OCI-LY3 (cell line): ENCODE measurements at regions not wholly inside any gene's neighbourhood (a gene's known extent, or its start where the extent isn't known, plus 50 kb on each side); places are given as distances from the start of the nearest gene placed in this dataset.

Source experiments
- EZH2phosphoT487 ChIP-seq: fragments of 200-600 bp; shearing (Covaris generic); IDR thresholded peaks from 2 replicates; pipeline ENCODE4 v1.6.1; 2018; ENCODE audit warnings: antibody characterized with exemption, mixed run types, low read depth
- TF ChIP-seq, protein P1 (sequence below): fragments of 200-600, 300-600 bp; sonication (generic); IDR thresholded peaks from 2 replicates; pipeline ENCODE4 v1.5.1; 2014; ENCODE audit warnings: antibody characterized with exemption, low read length, low read depth

DNA sequence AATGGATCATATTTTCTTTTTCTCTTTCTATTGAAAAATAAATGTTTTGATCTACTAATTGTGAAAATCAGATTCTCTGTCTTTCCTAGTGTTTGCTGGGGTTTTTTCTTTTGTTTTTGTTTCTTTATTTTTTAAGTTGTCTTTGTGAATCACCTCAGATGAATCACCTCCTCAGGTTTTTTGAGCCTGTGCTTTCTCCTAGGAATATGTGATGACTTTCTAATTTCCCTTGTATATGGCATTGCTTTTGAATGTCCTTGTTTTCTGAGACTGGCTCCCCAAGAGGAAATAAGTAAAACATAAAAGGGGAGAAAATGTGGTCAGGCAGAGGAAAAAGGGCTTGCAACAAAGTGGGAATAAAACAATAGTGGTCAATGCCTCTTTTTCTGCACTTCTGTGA is 750.0 kb downstream of the ZPLD1 start:
- TF ChIP-seq, protein P1, sequence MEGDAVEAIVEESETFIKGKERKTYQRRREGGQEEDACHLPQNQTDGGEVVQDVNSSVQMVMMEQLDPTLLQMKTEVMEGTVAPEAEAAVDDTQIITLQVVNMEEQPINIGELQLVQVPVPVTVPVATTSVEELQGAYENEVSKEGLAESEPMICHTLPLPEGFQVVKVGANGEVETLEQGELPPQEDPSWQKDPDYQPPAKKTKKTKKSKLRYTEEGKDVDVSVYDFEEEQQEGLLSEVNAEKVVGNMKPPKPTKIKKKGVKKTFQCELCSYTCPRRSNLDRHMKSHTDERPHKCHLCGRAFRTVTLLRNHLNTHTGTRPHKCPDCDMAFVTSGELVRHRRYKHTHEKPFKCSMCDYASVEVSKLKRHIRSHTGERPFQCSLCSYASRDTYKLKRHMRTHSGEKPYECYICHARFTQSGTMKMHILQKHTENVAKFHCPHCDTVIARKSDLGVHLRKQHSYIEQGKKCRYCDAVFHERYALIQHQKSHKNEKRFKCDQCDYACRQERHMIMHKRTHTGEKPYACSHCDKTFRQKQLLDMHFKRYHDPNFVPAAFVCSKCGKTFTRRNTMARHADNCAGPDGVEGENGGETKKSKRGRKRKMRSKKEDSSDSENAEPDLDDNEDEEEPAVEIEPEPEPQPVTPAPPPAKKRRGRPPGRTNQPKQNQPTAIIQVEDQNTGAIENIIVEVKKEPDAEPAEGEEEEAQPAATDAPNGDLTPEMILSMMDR = no peak
- TF ChIP-seq EZH2phosphoT487 = no peak
